ENCODE measurements at regions not wholly inside any gene's neighbourhood (a gene's known extent, or its start where the extent isn't known, plus 50 kb on each side); places are given as distances from the start of the nearest gene placed in this dataset.
A peak's percentile ranks its signal among the peaks of the same experiment; 100 is the strongest.

- H3K27ac ChIP-seq: no peak overlapping the region
- no peaks in the 10 kb centered on the region for H3K4me1 ChIP-seq
- H3K4me2 ChIP-seq (ENCODE audit: low read length): no peak overlapping the region
- H3K9me3 ChIP-seq (ENCODE audit: control insufficient read depth, low read length): no peaks in the 10 kb centered on the region
- no peak for TF ChIP-seq CTCF (IDR thresholded peaks at IDR 0.05)
- H3K79me2 ChIP-seq: no peaks in the 10 kb centered on the region
- H3K36me3 ChIP-seq (ENCODE audit: control insufficient read depth, insufficient read depth, low read length): no peaks in the 10 kb centered on the region
- no peak overlapping the region for H3K9ac ChIP-seq
- H3K4me3 ChIP-seq (ENCODE audit: low read depth, low read length): no peak overlapping the region
- no peak overlapping the region for H2AFZ ChIP-seq
- H3K27me3 ChIP-seq (ENCODE audit: control insufficient read depth, insufficient read depth, low read length): no peaks in the 10 kb centered on the region
Measured at GRCh38 chr9:105841562-105841961, 147.2 kb downstream of the TMEM38B start.

- H2AFZ ChIP-seq: no peak overlapping the region
- peak; percentile 30 for TF ChIP-seq CTCF (IDR thresholded peaks at IDR 0.05)
Measured at GRCh38 chr9:105842023-105842644, 147.8 kb downstream of the TMEM38B start.

GRCh38 chr9:105846825-105847224 is 152.5 kb downstream of the TMEM38B start:
- TF ChIP-seq CTCF (IDR thresholded peaks at IDR 0.05): no peak
- Histone ChIP-seq H3K4me3 (ENCODE audit: low read depth, low read length) (no peak overlapping the region), H3K9ac (no peak overlapping the region), H2AFZ (no peak overlapping the region), H3K27ac (no peak overlapping the region), H3K79me2 (no peaks in the 10 kb centered on the region), H3K9me3 (ENCODE audit: control insufficient read depth, low read length) (no peaks in the 10 kb centered on the region), H3K4me2 (ENCODE audit: low read length) (no peak overlapping the region), H3K36me3 (ENCODE audit: control insufficient read depth, insufficient read depth, low read length) (no peaks in the 10 kb centered on the region), H3K4me1 (no peaks in the 10 kb centered on the region), H3K27me3 (ENCODE audit: control insufficient read depth, insufficient read depth, low read length) (no peaks in the 10 kb centered on the region)

More at GRCh38 chr9:105842023-105842644, 147.8 kb downstream of the TMEM38B start:
- Histone ChIP-seq H3K36me3 (ENCODE audit: control insufficient read depth, insufficient read depth, low read length) (no peaks in the 10 kb centered on the region), H3K27me3 (ENCODE audit: control insufficient read depth, insufficient read depth, low read length) (no peaks in the 10 kb centered on the region), H3K4me2 (ENCODE audit: low read length) (no peak overlapping the region), H3K4me1 (no peaks in the 10 kb centered on the region), H3K9me3 (ENCODE audit: control insufficient read depth, low read length) (no peaks in the 10 kb centered on the region), H3K27ac (no peak overlapping the region), H3K4me3 (ENCODE audit: low read depth, low read length) (no peak overlapping the region), H3K79me2 (no peaks in the 10 kb centered on the region), H3K9ac (no peak overlapping the region)

GRCh38 chr9:105850852-105851500 is 156.6 kb downstream of the TMEM38B start:
- no peaks in the 10 kb centered on the region for H3K79me2 ChIP-seq
- H3K27ac ChIP-seq: no peak overlapping the region

More at GRCh38 chr9:105850852-105851500, 156.6 kb downstream of the TMEM38B start:
- H3K9me3 ChIP-seq (ENCODE audit: control insufficient read depth, low read length): no peaks in the 10 kb centered on the region
- no peak overlapping the region for H3K9ac ChIP-seq
- no peak overlapping the region for H3K4me3 ChIP-seq (ENCODE audit: low read depth, low read length)
- H3K27me3 ChIP-seq (ENCODE audit: control insufficient read depth, insufficient read depth, low read length): no peaks in the 10 kb centered on the region
- TF ChIP-seq CTCF (IDR thresholded peaks at IDR 0.05): no peak
- no peaks in the 10 kb centered on the region for H3K36me3 ChIP-seq (ENCODE audit: control insufficient read depth, insufficient read depth, low read length)
- H3K4me1 ChIP-seq: no peaks in the 10 kb centered on the region
- no peak overlapping the region for H2AFZ ChIP-seq
- no peak overlapping the region for H3K4me2 ChIP-seq (ENCODE audit: low read length)

Data from parathyroid adenoma (tissue), 2 donors.